GM13977 (cell line): ENCODE measurements at regions not wholly inside any gene's neighbourhood (a gene's known extent, or its start where the extent isn't known, plus 50 kb on each side); places are given as distances from the start of the nearest gene placed in this dataset.
A peak's percentile ranks its signal among the peaks of the same experiment; 100 is the strongest.

Experiments
- DNase-seq: peaks from one replicate; pipeline ENCODE4 v3.0.0; 2012; ENCODE audit warnings: low spot score
- CTCF ChIP-seq: IDR thresholded peaks from 2 replicates; pipeline ENCODE4 v1.5.1; 2012; ENCODE audit warnings: mild to moderate bottlenecking, control low read depth; ENCODE audit not compliant: insufficient read depth; ENCODE audit errors: extremely low read depth, missing control alignments
- in situ Hi-C: fragments of 300-500 bp; cut with MboI; formaldehyde crosslinking; loops from one replicate; pipeline ENCODE4 v1.12.0; 2022; ENCODE audit warnings: low sequenced_read_pairs, low pct_unique_long_range_greater_than_20kb, mixed read lengths, inconsistent platforms; ENCODE audit not compliant: unreplicated experiment

- in situ Hi-C loops = no loop called here
- peak; percentile 54 for TF ChIP-seq CTCF
- DNase-seq = no peak
Observed at GRCh38 chr3:153970741-153971347, 150.3 kb upstream of the ARHGEF26 start.

- in situ Hi-C loops = no loop called here
- DNase-seq = no peak
- TF ChIP-seq CTCF = no peak
Observed at GRCh38 chr3:153972862-153973261, 148.3 kb upstream of the ARHGEF26 start.

- no peak for TF ChIP-seq CTCF
- in situ Hi-C loops = no loop called here
- no peak for DNase-seq
Observed at GRCh38 chr3:153973722-153974265, 147.4 kb upstream of the ARHGEF26 start.

GRCh38 chr3:153974614-153975013, 146.6 kb upstream of the ARHGEF26 start:
- no peak for TF ChIP-seq CTCF
- no peak for DNase-seq
- in situ Hi-C loops = no loop called here

- in situ Hi-C loops = no loop called here
- TF ChIP-seq CTCF = no peak
- no peak for DNase-seq
Observed at GRCh38 chr3:153976891-153977554, 144.2 kb upstream of the ARHGEF26 start.

- DNase-seq = no peak
- TF ChIP-seq CTCF = no peak
- in situ Hi-C loops = no loop called here
Observed at GRCh38 chr3:153978006-153978405, 143.2 kb upstream of the ARHGEF26 start.
